ENCODE measurements at regions not wholly inside any gene's neighbourhood (a gene's known extent, or its start where the extent isn't known, plus 50 kb on each side); places are given as distances from the start of the nearest gene placed in this dataset.
"Not testable (repeated sequence)": the region's sequence is repeated elsewhere in the genome, so short reads cannot be mapped to it uniquely, and the experiment has no call there.

- POLR2A ChIA-PET; H3K4me3 Mint-ChIP-seq; H3K9me3 ChIP-seq (ENCODE audit: control insufficient read depth in 1 of 2, insufficient read depth in 1 of 2, low read length in 2 of 2); H3K36me3 ChIP-seq (ENCODE audit: insufficient read depth, low read length); H3K4me1 Mint-ChIP-seq (ENCODE audit: low read depth); ATAC-seq (ENCODE audit: poor library complexity); H3K4me3 ChIP-seq (ENCODE audit: low read length); H3K27ac ChIP-seq (ENCODE audit: low read depth in 1 of 2, low read length in 2 of 2); H3K27me3 ChIP-seq (ENCODE audit: control insufficient read depth in 1 of 2, insufficient read depth in 2 of 2, low read length in 2 of 2); H3K27ac Mint-ChIP-seq; DNase-seq; CTCF ChIA-PET; H3K4me1 ChIP-seq (ENCODE audit: insufficient read depth, low read length); H3K36me3 Mint-ChIP-seq (ENCODE audit: low read depth); H3K9me3 Mint-ChIP-seq; H3K27me3 Mint-ChIP-seq; intact Hi-C loops (cut with DNase I, micrococcal nuclease): not testable (repeated sequence)
Observed at GRCh38 chr7:55698607-55699449, 126.5 kb upstream of the VOPP1 start.

- intact Hi-C loops (cut with DNase I, micrococcal nuclease); H3K27me3 Mint-ChIP-seq; H3K36me3 ChIP-seq (ENCODE audit: insufficient read depth, low read length): not testable (repeated sequence)
Observed at GRCh38 chr7:55695893-55696701, 123.8 kb upstream of the VOPP1 start.

GRCh38 chr7:55694484-55694883 lies 122.2 kb upstream of the VOPP1 start:
- H3K27me3 ChIP-seq (ENCODE audit: control insufficient read depth in 1 of 2, insufficient read depth in 2 of 2, low read length in 2 of 2); H3K36me3 ChIP-seq (ENCODE audit: insufficient read depth, low read length); POLR2A ChIA-PET: not testable (repeated sequence)

More at GRCh38 chr7:55695893-55696701, 123.8 kb upstream of the VOPP1 start:
- H3K4me3 Mint-ChIP-seq; H3K4me1 Mint-ChIP-seq (ENCODE audit: low read depth); CTCF ChIA-PET; H3K9me3 Mint-ChIP-seq; H3K27me3 ChIP-seq (ENCODE audit: control insufficient read depth in 1 of 2, insufficient read depth in 2 of 2, low read length in 2 of 2); H3K4me3 ChIP-seq (ENCODE audit: low read length); H3K27ac ChIP-seq (ENCODE audit: low read depth in 1 of 2, low read length in 2 of 2); POLR2A ChIA-PET; H3K4me1 ChIP-seq (ENCODE audit: insufficient read depth, low read length); H3K9me3 ChIP-seq (ENCODE audit: control insufficient read depth in 1 of 2, insufficient read depth in 1 of 2, low read length in 2 of 2); H3K27ac Mint-ChIP-seq; ATAC-seq (ENCODE audit: poor library complexity); DNase-seq; H3K36me3 Mint-ChIP-seq (ENCODE audit: low read depth): not testable (repeated sequence)

GRCh38 chr7:55688684-55689681 lies 116.7 kb upstream of the VOPP1 start:
- H3K36me3 Mint-ChIP-seq (ENCODE audit: low read depth); H3K4me1 Mint-ChIP-seq (ENCODE audit: low read depth); CTCF ChIA-PET; H3K4me1 ChIP-seq (ENCODE audit: insufficient read depth, low read length); H3K36me3 ChIP-seq (ENCODE audit: insufficient read depth, low read length); ATAC-seq (ENCODE audit: poor library complexity); H3K27me3 ChIP-seq (ENCODE audit: control insufficient read depth in 1 of 2, insufficient read depth in 2 of 2, low read length in 2 of 2); DNase-seq; H3K27ac ChIP-seq (ENCODE audit: low read depth in 1 of 2, low read length in 2 of 2); H3K4me3 Mint-ChIP-seq; H3K9me3 Mint-ChIP-seq; H3K9me3 ChIP-seq (ENCODE audit: control insufficient read depth in 1 of 2, insufficient read depth in 1 of 2, low read length in 2 of 2); POLR2A ChIA-PET; H3K27ac Mint-ChIP-seq; H3K4me3 ChIP-seq (ENCODE audit: low read length); intact Hi-C loops (cut with DNase I, micrococcal nuclease): not testable (repeated sequence)
- peaks cover 12% of the 10 kb centered on the region for H3K27me3 Mint-ChIP-seq

More at GRCh38 chr7:55694484-55694883, 122.2 kb upstream of the VOPP1 start:
- H3K27ac ChIP-seq (ENCODE audit: low read depth in 1 of 2, low read length in 2 of 2); H3K27ac Mint-ChIP-seq; H3K4me3 Mint-ChIP-seq; H3K36me3 Mint-ChIP-seq (ENCODE audit: low read depth); H3K4me3 ChIP-seq (ENCODE audit: low read length); ATAC-seq (ENCODE audit: poor library complexity); H3K9me3 ChIP-seq (ENCODE audit: control insufficient read depth in 1 of 2, insufficient read depth in 1 of 2, low read length in 2 of 2); H3K9me3 Mint-ChIP-seq; DNase-seq; H3K4me1 Mint-ChIP-seq (ENCODE audit: low read depth); H3K27me3 Mint-ChIP-seq; CTCF ChIA-PET; H3K4me1 ChIP-seq (ENCODE audit: insufficient read depth, low read length); intact Hi-C loops (cut with DNase I, micrococcal nuclease): not testable (repeated sequence)

GRCh38 chr7:55688261-55688660 lies 116.0 kb upstream of the VOPP1 start:
- H3K4me3 Mint-ChIP-seq; H3K4me3 ChIP-seq (ENCODE audit: low read length); H3K4me1 ChIP-seq (ENCODE audit: insufficient read depth, low read length); H3K27me3 ChIP-seq (ENCODE audit: control insufficient read depth in 1 of 2, insufficient read depth in 2 of 2, low read length in 2 of 2); ATAC-seq (ENCODE audit: poor library complexity); H3K36me3 ChIP-seq (ENCODE audit: insufficient read depth, low read length); CTCF ChIA-PET; intact Hi-C loops (cut with DNase I, micrococcal nuclease); H3K9me3 ChIP-seq (ENCODE audit: control insufficient read depth in 1 of 2, insufficient read depth in 1 of 2, low read length in 2 of 2); H3K4me1 Mint-ChIP-seq (ENCODE audit: low read depth); H3K27ac ChIP-seq (ENCODE audit: low read depth in 1 of 2, low read length in 2 of 2); H3K9me3 Mint-ChIP-seq; POLR2A ChIA-PET; H3K27ac Mint-ChIP-seq; DNase-seq; H3K36me3 Mint-ChIP-seq (ENCODE audit: low read depth): not testable (repeated sequence)
- peaks cover 14% of the 10 kb centered on the region for H3K27me3 Mint-ChIP-seq

GRCh38 chr7:55687252-55687651 lies 115.0 kb upstream of the VOPP1 start:
- H3K4me3 ChIP-seq (ENCODE audit: low read length); DNase-seq; intact Hi-C loops (cut with DNase I, micrococcal nuclease); H3K9me3 Mint-ChIP-seq; CTCF ChIA-PET; H3K4me3 Mint-ChIP-seq; ATAC-seq (ENCODE audit: poor library complexity); H3K4me1 ChIP-seq (ENCODE audit: insufficient read depth, low read length); H3K9me3 ChIP-seq (ENCODE audit: control insufficient read depth in 1 of 2, insufficient read depth in 1 of 2, low read length in 2 of 2); H3K36me3 Mint-ChIP-seq (ENCODE audit: low read depth); H3K27ac ChIP-seq (ENCODE audit: low read depth in 1 of 2, low read length in 2 of 2); H3K27ac Mint-ChIP-seq; H3K27me3 ChIP-seq (ENCODE audit: control insufficient read depth in 1 of 2, insufficient read depth in 2 of 2, low read length in 2 of 2); POLR2A ChIA-PET; H3K36me3 ChIP-seq (ENCODE audit: insufficient read depth, low read length); H3K4me1 Mint-ChIP-seq (ENCODE audit: low read depth): not testable (repeated sequence)
- peaks cover 18% of the 10 kb centered on the region for H3K27me3 Mint-ChIP-seq

Measured in CD4-positive, alpha-beta T cell (primary cell).